ENCODE measurements at regions not wholly inside any gene's neighbourhood (a gene's known extent, or its start where the extent isn't known, plus 50 kb on each side); places are given as distances from the start of the nearest gene placed in this dataset.

DNA sequence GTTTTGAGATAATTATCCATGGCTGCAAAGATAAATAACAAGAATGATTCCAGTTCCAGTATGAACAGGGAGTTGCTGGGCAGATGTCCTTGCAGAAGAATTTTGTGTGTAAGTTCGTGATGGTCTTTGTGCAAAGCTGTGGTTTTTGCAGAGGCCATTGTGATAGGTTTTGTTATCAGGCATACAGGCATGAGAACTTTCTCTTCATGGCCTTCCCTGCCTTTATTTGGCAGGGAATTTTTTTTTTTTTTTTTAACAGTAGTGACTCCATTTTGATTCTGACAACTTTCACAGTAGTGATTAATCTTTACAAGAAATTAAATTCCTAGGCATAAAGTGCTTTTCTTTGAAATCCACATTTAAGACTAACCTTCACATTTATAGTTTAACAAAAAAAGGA is 1999.5 kb upstream of the CDH6 start:
- Histone ChIP-seq H3K56ac (replicated peaks; ENCODE audit: insufficient read length, low read depth, low read length) (no peak overlapping the region), H3K23ac (ENCODE audit: insufficient read length) (no peak overlapping the region), H3K4me3 (ENCODE audit: extremely low read depth in 1 of 4, insufficient read depth in 2 of 4, low read depth in 3 of 4, low read length in 4 of 4) (no peak overlapping the region), H2AFZ (ENCODE audit: low read length) (0 out of 2 replicates have a peak overlapping the region, but pooled peaks have one; percentile 51), H2AK5ac (ENCODE audit: low read depth, low read length) (no peak overlapping the region), H3K9me3 (ENCODE audit: insufficient read depth in 2 of 2, low read depth in 1 of 2, low read length in 1 of 2) (no peaks in the 10 kb centered on the region), H3K14ac (ENCODE audit: insufficient read length) (no peak overlapping the region), H4K5ac (ENCODE audit: insufficient read length, low read depth, low read length) (no peak overlapping the region), H3K23me2 (ENCODE audit: low read depth, low read length) (no peaks in the 10 kb centered on the region), H2BK12ac (ENCODE audit: low read depth, low read length) (no peak overlapping the region), H3K27me3 (replicated peaks in 1 of 4; ENCODE audit: control insufficient read depth in 3 of 4, extremely low read depth in 1 of 4, insufficient read depth in 3 of 4, low read length in 3 of 4) (no peaks in the 10 kb centered on the region), H3K18ac (ENCODE audit: extremely low read depth, low read length) (no peak overlapping the region), H3K4ac (replicated peaks; ENCODE audit: insufficient read length, low read depth, low read length) (no peak overlapping the region), H2BK5ac (ENCODE audit: low read depth, low read length) (no peak overlapping the region), H2BK15ac (ENCODE audit: low read length) (no peak overlapping the region), H4K91ac (replicated peaks; ENCODE audit: insufficient read length, low read length) (no peak overlapping the region), H4K20me1 (replicated peaks in 1 of 2; ENCODE audit: control insufficient read depth in 1 of 2, insufficient read depth in 2 of 2, low read length in 2 of 2) (no peaks in the 10 kb centered on the region), H3K79me2 (ENCODE audit: control insufficient read depth in 1 of 2, insufficient read depth in 2 of 2, low read length in 2 of 2) (no peaks in the 10 kb centered on the region), H3K9ac (replicated peaks in 1 of 4; ENCODE audit: extremely low read depth in 1 of 4, low read depth in 3 of 4, low read length in 3 of 4) (no peak overlapping the region), H4K8ac (ENCODE audit: extremely low read depth, insufficient read depth, low read length) (no peak overlapping the region), H2BK20ac (ENCODE audit: low read length) (no peak overlapping the region), H2BK120ac (replicated peaks; ENCODE audit: low read depth, low read length) (no peak overlapping the region), H3K4me1 (replicated peaks in 1 of 4; ENCODE audit: control insufficient read depth in 3 of 4, insufficient read depth in 4 of 4, low read length in 3 of 4) (peaks cover 0 to 2% (median 0%) of the 10 kb centered on the region in 4 experiments; a peak in 1 of 7 replicates), H3K79me1 (ENCODE audit: low read depth, low read length) (no peaks in the 10 kb centered on the region), H3K36me3 (ENCODE audit: control insufficient read depth in 2 of 4, insufficient read depth in 4 of 4, low read length in 3 of 4) (no peaks in the 10 kb centered on the region), H3K4me2 (ENCODE audit: insufficient read depth in 1 of 2, low read depth in 2 of 2, low read length in 2 of 2) (no peak overlapping the region), H3K27ac (ENCODE audit: low read depth, low read length) (no peak overlapping the region)
- FAIRE-seq (no peak), DNase-seq (ENCODE audit: low read depth in 1 of 2, low spot score in 2 of 2) (no peak)
- ChIA-PET POLR2A (ENCODE audit: partially characterized antibody) (no interaction called here), CTCF (ENCODE audit: partially characterized antibody) (interaction anchor here (0.9 kb wide), 1 partner anchor 69 kb away, joined by 3 read pairs; no protein-coding TSS in a partner anchor)
- TF ChIP-seq SP4 (IDR thresholded peaks at IDR 0.05; ENCODE audit: low read length) (no peak), KDM1A (IDR thresholded peaks at IDR 0.05; ENCODE audit: borderline replicate concordance, low read length) (no peak), USF2 (IDR thresholded peaks at IDR 0.05; ENCODE audit: low read length) (no peak), POLR2A (IDR thresholded peaks at IDR 0.05; ENCODE audit: control extremely low read depth in 1 of 2, low read depth in 2 of 2, low read length in 2 of 2) (no peak), TCF12 (IDR thresholded peaks at IDR 0.05; ENCODE audit: low read depth, low read length) (no peak), TAF1 (IDR thresholded peaks at IDR 0.05; ENCODE audit: low read depth, low read length) (no peak), SUZ12 (IDR thresholded peaks at IDR 0.05; ENCODE audit: low read length) (no peak), HDAC2 (IDR thresholded peaks at IDR 0.05; ENCODE audit: borderline replicate concordance in 1 of 2, low read depth in 2 of 2, low read length in 2 of 2) (no peak), MAFK (IDR thresholded peaks at IDR 0.05; ENCODE audit: low read depth, low read length) (no peak), SIN3A (conservative IDR thresholded peaks at IDR 0.05 in 1 of 2, IDR thresholded peaks at IDR 0.05 in 1 of 2; ENCODE audit: low read depth in 1 of 2, low read length in 2 of 2) (no peak), RNF2 (IDR thresholded peaks at IDR 0.05; ENCODE audit: borderline replicate concordance, low read depth, low read length, missing control alignments, poor library complexity, severe bottlenecking) (no peak), SIX5 (IDR thresholded peaks at IDR 0.05; ENCODE audit: low read depth, low read length) (no peak), CBX8 (IDR thresholded peaks at IDR 0.05; ENCODE audit: borderline replicate concordance, low read depth, low read length) (no peak)
- WGBS, 2 experiments (ENCODE audit: extremely low coverage in 1 of 2, insufficient coverage in 1 of 2, insufficient read length in 1 of 2, insufficient replicate concordance in 2 of 2, low coverage in 1 of 2, low lambda C conversion rate in 2 of 2, missing lambda C conversion rate in 1 of 2), result 100% methylated on average over 1 of the region's 1 CpG; no CpG with 5 or more reads in 1 of the 2 experiments

All from H1 (cell line).